Right lobe of liver (tissue), 4 donors: ENCODE measurements at regions not wholly inside any gene's neighbourhood (a gene's known extent, or its start where the extent isn't known, plus 50 kb on each side); places are given as distances from the start of the nearest gene placed in this dataset.

Source experiments
- POLR2A ChIP-seq: fragments of 450-650 bp; IDR thresholded peaks from one replicate; pipeline ENCODE4 v1.6.1; 2017; ENCODE audit warnings: antibody characterized with exemption, mild to moderate bottlenecking
- TF ChIP-seq, protein P1 (sequence below), 4 donors: fragments of 200-600 bp in 3 of 4; fragments of 450-650 bp in 1 of 4; IDR thresholded peaks; one replicate each; pipeline versions ENCODE4 v1.5.1 to v1.8.0; 2016 to 2022; ENCODE audit warnings: antibody characterized with exemption in 4 of 4, mild to moderate bottlenecking in 2 of 4
- donor health status: DM: no; HTN: no; CAD: no.
- donor health status: DM: no; HTN: no; CAD: no.
- donor health status: DM: no; HTN: yes; CAD: no.

DNA sequence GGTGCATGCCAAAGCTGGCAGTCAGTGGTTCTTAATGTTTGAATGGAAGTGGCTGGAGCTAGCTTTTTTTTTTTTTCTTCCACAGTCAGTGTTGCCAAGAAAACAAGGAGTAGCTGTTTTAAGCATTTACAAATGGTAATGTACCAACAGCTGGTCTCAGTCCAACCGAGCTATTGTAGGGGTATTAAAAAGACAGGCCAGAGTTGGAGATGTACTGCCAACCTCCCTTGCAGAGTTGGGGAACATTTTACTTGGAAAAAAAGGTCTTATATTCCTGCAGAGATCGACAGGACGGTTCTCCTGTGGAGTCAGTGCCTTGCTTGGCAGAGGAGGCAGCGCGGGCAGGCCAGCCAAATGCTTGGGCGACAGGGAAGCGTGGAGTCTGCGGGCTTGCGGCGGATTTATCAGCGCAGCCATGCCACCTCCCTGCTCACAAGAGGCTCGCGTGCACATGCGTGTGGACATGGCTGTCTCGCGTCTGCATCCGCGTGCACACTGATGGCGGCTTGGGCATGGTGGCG is 338.1 kb downstream of the RPS6KC1 start:
- TF ChIP-seq, protein P1, sequence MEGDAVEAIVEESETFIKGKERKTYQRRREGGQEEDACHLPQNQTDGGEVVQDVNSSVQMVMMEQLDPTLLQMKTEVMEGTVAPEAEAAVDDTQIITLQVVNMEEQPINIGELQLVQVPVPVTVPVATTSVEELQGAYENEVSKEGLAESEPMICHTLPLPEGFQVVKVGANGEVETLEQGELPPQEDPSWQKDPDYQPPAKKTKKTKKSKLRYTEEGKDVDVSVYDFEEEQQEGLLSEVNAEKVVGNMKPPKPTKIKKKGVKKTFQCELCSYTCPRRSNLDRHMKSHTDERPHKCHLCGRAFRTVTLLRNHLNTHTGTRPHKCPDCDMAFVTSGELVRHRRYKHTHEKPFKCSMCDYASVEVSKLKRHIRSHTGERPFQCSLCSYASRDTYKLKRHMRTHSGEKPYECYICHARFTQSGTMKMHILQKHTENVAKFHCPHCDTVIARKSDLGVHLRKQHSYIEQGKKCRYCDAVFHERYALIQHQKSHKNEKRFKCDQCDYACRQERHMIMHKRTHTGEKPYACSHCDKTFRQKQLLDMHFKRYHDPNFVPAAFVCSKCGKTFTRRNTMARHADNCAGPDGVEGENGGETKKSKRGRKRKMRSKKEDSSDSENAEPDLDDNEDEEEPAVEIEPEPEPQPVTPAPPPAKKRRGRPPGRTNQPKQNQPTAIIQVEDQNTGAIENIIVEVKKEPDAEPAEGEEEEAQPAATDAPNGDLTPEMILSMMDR (IDR thresholded peaks at IDR 0.05), result no peak
- no peak for TF ChIP-seq POLR2A
